CD14-positive monocyte (primary cell): ENCODE measurements at regions not wholly inside any gene's neighbourhood (a gene's known extent, or its start where the extent isn't known, plus 50 kb on each side); places are given as distances from the start of the nearest gene placed in this dataset.

Experiments used
- DNase-seq, 3 donors: peaks; one replicate each; pipeline ENCODE4 v3.0.0-alpha.2; 2011 to 2022
- H2AFZ ChIP-seq: 2 replicates; pipeline ENCODE4 v1.6.0; 2012; ENCODE audit warnings: mild to moderate bottlenecking, low read depth, low read length, inconsistent platforms; ENCODE audit not compliant: insufficient read depth, poor library complexity, severe bottlenecking
- H3K27ac ChIP-seq, 2 donors: 1 replicate in 1 of 2; 2 replicates in 1 of 2; pipeline ENCODE4 v1.5.1; 2012 to 2013; ENCODE audit warnings: low read length in 2 of 2, control low read depth in 1 of 2, inconsistent platforms in 1 of 2, low read depth in 1 of 2, mild to moderate bottlenecking in 1 of 2
- H3K27me3 ChIP-seq, 2 donors: one replicate each; pipeline versions ENCODE4 v1.6.0 to v1.6.1; 2011 to 2013; ENCODE audit warnings: low read length in 2 of 2; ENCODE audit not compliant: control insufficient read depth in 2 of 2, insufficient read depth in 2 of 2
- H3K36me3 ChIP-seq, 2 donors: replicated peaks in 1 of 2; 1 replicate in 1 of 2; 2 replicates in 1 of 2; pipeline versions ENCODE4 v1.5.1 to v1.6.1; 2012 to 2013; ENCODE audit warnings: low read length in 2 of 2, control low read depth in 1 of 2, inconsistent platforms in 1 of 2, mild to moderate bottlenecking in 1 of 2; ENCODE audit not compliant: insufficient read depth in 2 of 2, control insufficient read depth in 1 of 2
- H3K4me1 ChIP-seq, 2 donors: 1 replicate in 1 of 2; 2 replicates in 1 of 2; pipeline versions ENCODE4 v1.5.1 to v1.6.1; 2012 to 2013; ENCODE audit warnings: low read length in 2 of 2, control low read depth in 1 of 2, inconsistent platforms in 1 of 2, mild to moderate bottlenecking in 1 of 2, moderate library complexity in 1 of 2; ENCODE audit not compliant: insufficient read depth in 2 of 2, control insufficient read depth in 1 of 2
- H3K4me2 ChIP-seq: replicated peaks from 2 replicates; pipeline ENCODE3; 2012; ENCODE audit warnings: low read length, moderate library complexity, mild to moderate bottlenecking; ENCODE audit not compliant: poor library complexity, severe bottlenecking; ENCODE audit errors: extremely low read depth
- H3K4me3 ChIP-seq, 3 experiments: fragments of 200-600 bp in 1 of 3; sonication (generic) in 1 of 3; replicated peaks in 1 of 3; 1 replicate in 2 of 3; 2 replicates in 1 of 3; pipeline ENCODE4 v1.5.1; 2011 to 2013; ENCODE audit warnings: low read length in 3 of 3, mild to moderate bottlenecking in 3 of 3, control low read depth in 2 of 3, low read depth in 2 of 3, inconsistent platforms in 1 of 3, moderate library complexity in 1 of 3
- H3K79me2 ChIP-seq: 2 replicates; pipeline ENCODE4 v1.6.0; 2012; ENCODE audit warnings: mild to moderate bottlenecking, control low read depth, inconsistent platforms, low read length, moderate library complexity; ENCODE audit not compliant: insufficient read depth
- H3K9ac ChIP-seq: 2 replicates; pipeline ENCODE4 v1.6.0; 2017; ENCODE audit warnings: low read length, mild to moderate bottlenecking; ENCODE audit not compliant: insufficient read depth, poor library complexity, severe bottlenecking
- H3K9me3 ChIP-seq, 2 donors: replicated peaks in 1 of 2; 1 replicate in 1 of 2; 2 replicates in 1 of 2; pipeline versions ENCODE4 v1.5.1 to v1.6.1; 2012 to 2013; ENCODE audit warnings: low read length in 2 of 2, control low read depth in 1 of 2; ENCODE audit not compliant: control insufficient read depth in 1 of 2, insufficient read depth in 1 of 2
- H4K20me1 ChIP-seq: 2 replicates; pipeline ENCODE4 v1.6.0; 2012; ENCODE audit warnings: mild to moderate bottlenecking, low read length, control low read depth, moderate library complexity; ENCODE audit not compliant: insufficient read depth
- H3K27ac Mint-ChIP-seq, 7 donors: one replicate each; pipeline ENCODE4 v1.8.0; 2020; ENCODE audit warnings: mild to moderate bottlenecking in 7 of 7, mixed read lengths in 7 of 7, moderate library complexity in 6 of 7, inconsistent platforms in 2 of 7
- H3K27me3 Mint-ChIP-seq, 3 donors: one replicate each; pipeline ENCODE4 v1.8.0; 2021 to 2022; ENCODE audit warnings: low read depth in 3 of 3, mild to moderate bottlenecking in 3 of 3, mixed read lengths in 3 of 3, moderate library complexity in 3 of 3, inconsistent platforms in 1 of 3
- H3K36me3 Mint-ChIP-seq, 2 donors: one replicate each; pipeline ENCODE4 v1.8.0; 2020; ENCODE audit warnings: mixed read lengths in 2 of 2, inconsistent platforms in 1 of 2, mild to moderate bottlenecking in 1 of 2
- H3K4me1 Mint-ChIP-seq: one replicate; pipeline ENCODE4 v1.8.0; 2020; ENCODE audit warnings: mild to moderate bottlenecking, mixed read lengths
- H3K4me3 Mint-ChIP-seq, 2 donors: one replicate each; pipeline ENCODE4 v1.8.0; 2020; ENCODE audit warnings: mild to moderate bottlenecking in 2 of 2, mixed read lengths in 2 of 2, moderate library complexity in 1 of 2
- H3K9me3 Mint-ChIP-seq, 7 donors: one replicate each; pipeline ENCODE4 v1.8.0; 2020 to 2022; ENCODE audit warnings: mixed read lengths in 7 of 7, mild to moderate bottlenecking in 6 of 7, moderate library complexity in 6 of 7, inconsistent platforms in 2 of 7
- CTCF ChIP-seq: fragments of 200-600 bp; IDR thresholded peaks from one replicate; pipeline ENCODE4 v1.8.0; 2022; ENCODE audit warnings: antibody characterized with exemption, mild to moderate bottlenecking
- WGBS: methylation state at CpG from one replicate; pipeline ENCODE4 v1.1.5; 2013; ENCODE audit warnings: missing lambda C conversion rate; ENCODE audit not compliant: insufficient coverage; 5-methylcytosine and 5-hydroxymethylcytosine counted together
- intact Hi-C, 2 donors: fragments of 100-400 bp; cut with micrococcal nuclease; formaldehyde crosslinking; loops; one replicate each; pipeline versions ENCODE4 v1.15.0 to v1.15.1; 2023

DNA sequence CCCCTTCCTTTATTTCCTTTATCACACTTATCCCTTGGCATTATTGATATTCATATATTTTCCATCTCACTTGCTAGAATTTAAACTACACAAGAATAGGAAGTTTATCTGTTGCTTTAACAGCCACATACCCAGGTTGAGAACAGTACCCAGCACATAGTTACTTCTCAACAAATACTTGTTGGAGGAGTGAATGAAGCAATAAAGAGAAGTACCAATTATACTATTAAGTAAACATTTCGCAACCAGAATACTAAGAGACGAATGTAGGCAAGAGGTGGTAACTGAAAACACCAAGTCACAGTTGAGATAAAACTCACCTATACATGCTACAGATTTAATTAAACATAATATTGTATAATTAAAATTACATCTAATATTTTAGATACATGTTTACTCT is 110.9 kb downstream of the FSCB start:
- H3K27ac ChIP-seq, result no peak overlapping the region
- no peak for DNase-seq
- no peak overlapping the region for H3K4me3 ChIP-seq
- H3K9ac ChIP-seq, result no peak overlapping the region
- no peak for TF ChIP-seq CTCF
- H3K4me2 ChIP-seq, result no peak overlapping the region
- H4K20me1 ChIP-seq, result no peaks in the 10 kb centered on the region
- H3K79me2 ChIP-seq, result no peaks in the 10 kb centered on the region
- no CpG with 5 or more reads among the region's 2 CpGs for WGBS
- H3K27ac Mint-ChIP-seq, result no peak overlapping the region
- H3K27me3 Mint-ChIP-seq, result no peaks in the 10 kb centered on the region
- H3K4me1 ChIP-seq, result no peaks in the 10 kb centered on the region
- H3K9me3 Mint-ChIP-seq, result peaks cover 0 to 12% (median 2%) of the 10 kb centered on the region in 7 donors
- no peak overlapping the region for H2AFZ ChIP-seq
- no peaks in the 10 kb centered on the region for H3K9me3 ChIP-seq
- H3K4me3 Mint-ChIP-seq, result no peak overlapping the region
- no peaks in the 10 kb centered on the region for H3K27me3 ChIP-seq
- intact Hi-C loops, result no loop called here
- no peaks in the 10 kb centered on the region for H3K36me3 ChIP-seq
- no peaks in the 10 kb centered on the region for H3K36me3 Mint-ChIP-seq
- H3K4me1 Mint-ChIP-seq, result no peaks in the 10 kb centered on the region

GRCh38 chr14:44392984-44393383 is 114.1 kb downstream of the FSCB start:
- Histone ChIP-seq H3K36me3 (no peaks in the 10 kb centered on the region), H3K9me3 (no peaks in the 10 kb centered on the region), H3K27me3 (no peaks in the 10 kb centered on the region), H3K4me3 (no peak overlapping the region), H2AFZ (no peak overlapping the region), H4K20me1 (no peaks in the 10 kb centered on the region), H3K27ac (no peak overlapping the region), H3K4me2 (no peak overlapping the region), H3K9ac (no peak overlapping the region), H3K79me2 (no peaks in the 10 kb centered on the region), H3K4me1 (no peaks in the 10 kb centered on the region)
- H3K4me3 Mint-ChIP-seq, result no peak overlapping the region
- H3K27ac Mint-ChIP-seq, result no peak overlapping the region
- no peaks in the 10 kb centered on the region for H3K36me3 Mint-ChIP-seq
- no CpG with 5 or more reads among the region's 2 CpGs for WGBS
- no peak for DNase-seq
- H3K9me3 Mint-ChIP-seq, result peaks cover 0 to 7% (median 3%) of the 10 kb centered on the region in 7 donors
- no peaks in the 10 kb centered on the region for H3K4me1 Mint-ChIP-seq
- no peak for TF ChIP-seq CTCF
- no peaks in the 10 kb centered on the region for H3K27me3 Mint-ChIP-seq
- intact Hi-C loops, result no loop called here
